ENCODE measurements at regions not wholly inside any gene's neighbourhood (a gene's known extent, or its start where the extent isn't known, plus 50 kb on each side); places are given as distances from the start of the nearest gene placed in this dataset.

- H3K4me1 ChIP-seq = peaks cover 0 to 7% of the 10 kb centered on the region in 2 donors
- H3K9me3 ChIP-seq = no peaks in the 10 kb centered on the region
- no peaks in the 10 kb centered on the region for H3K36me3 ChIP-seq
- H3K27me3 ChIP-seq = peaks cover 3% of the 10 kb centered on the region
- H3K27ac ChIP-seq = no peak overlapping the region
- intact Hi-C loops (cut with DNase I) = loop anchor here (5.0 kb wide), 2 partner anchors 154 to 216 kb away; no protein-coding TSS in a partner anchor
- DNase-seq (ENCODE audit: low spot score in 2 of 2) = peak in 1 of 2 donors; percentile 60
- TF ChIP-seq CTCF (IDR thresholded peaks at IDR 0.05) = no peak
- peak overlapping the region; percentile 49 to 55 for H3K4me3 ChIP-seq
These were observed 125.3 kb downstream of the TMEM174 start for GRCh38 chr5:73298251-73298771.

- Histone ChIP-seq H3K36me3 (no peaks in the 10 kb centered on the region), H3K4me3 (no peak overlapping the region), H3K27me3 (peaks cover 3% of the 10 kb centered on the region), H3K27ac (no peak overlapping the region), H3K9me3 (no peaks in the 10 kb centered on the region), H3K4me1 (peaks cover 0 to 7% of the 10 kb centered on the region in 2 donors)
- DNase-seq (ENCODE audit: low spot score in 2 of 2) = peak in 1 of 2 donors; percentile 33
- no peak for TF ChIP-seq CTCF (IDR thresholded peaks at IDR 0.05)
- intact Hi-C loops (cut with DNase I) = loop anchor here (5.0 kb wide), 2 partner anchors 155 to 215 kb away; no protein-coding TSS in a partner anchor
These were observed 124.4 kb downstream of the TMEM174 start for GRCh38 chr5:73297430-73297829.

- H3K9me3 ChIP-seq = no peaks in the 10 kb centered on the region
- TF ChIP-seq CTCF (IDR thresholded peaks at IDR 0.05) = no peak
- peaks cover 3% of the 10 kb centered on the region for H3K27me3 ChIP-seq
- no peak overlapping the region for H3K27ac ChIP-seq
- DNase-seq (ENCODE audit: low spot score in 2 of 2) = peak in 1 of 2 donors; percentile 16
- no peak overlapping the region for H3K4me3 ChIP-seq
- H3K4me1 ChIP-seq = peaks cover 0 to 7% of the 10 kb centered on the region in 2 donors
- intact Hi-C loops (cut with DNase I) = loop anchor here (5.0 kb wide), 2 partner anchors 156 to 214 kb away; no protein-coding TSS in a partner anchor
- no peaks in the 10 kb centered on the region for H3K36me3 ChIP-seq
These were observed 123.8 kb downstream of the TMEM174 start for GRCh38 chr5:73296772-73297171.

- Histone ChIP-seq H3K4me3 (no peak overlapping the region), H3K27me3 (peaks cover 3% of the 10 kb centered on the region), H3K4me1 (peaks cover 0 to 7% of the 10 kb centered on the region in 2 donors), H3K9me3 (no peaks in the 10 kb centered on the region), H3K27ac (no peak overlapping the region), H3K36me3 (no peaks in the 10 kb centered on the region)
- no peak for DNase-seq (ENCODE audit: low spot score in 2 of 2)
- no peak for TF ChIP-seq CTCF (IDR thresholded peaks at IDR 0.05)
- intact Hi-C loops (cut with DNase I) = loop anchor here (1.0 to 5.0 kb wide), 3 partner anchors 80 to 214 kb away; no protein-coding TSS in a partner anchor
These were observed 122.9 kb downstream of the TMEM174 start for GRCh38 chr5:73295921-73296320.

GRCh38 chr5:73295447-73295846 lies 122.5 kb downstream of the TMEM174 start:
- no peak overlapping the region for H3K4me3 ChIP-seq
- intact Hi-C loops (cut with DNase I) = loop anchor here (1.0 to 5.0 kb wide), 3 partner anchors 79 to 213 kb away; no protein-coding TSS in a partner anchor
- H3K9me3 ChIP-seq = no peaks in the 10 kb centered on the region
- H3K36me3 ChIP-seq = no peaks in the 10 kb centered on the region
- H3K4me1 ChIP-seq = peaks cover 0 to 7% of the 10 kb centered on the region in 2 donors
- no peak for DNase-seq (ENCODE audit: low spot score in 2 of 2)
- peaks cover 3% of the 10 kb centered on the region for H3K27me3 ChIP-seq
- TF ChIP-seq CTCF (IDR thresholded peaks at IDR 0.05) = peak in 1 of 3 experiments; percentile 13
- H3K27ac ChIP-seq = no peak overlapping the region
